ENCODE measurements at regions not wholly inside any gene's neighbourhood (a gene's known extent, or its start where the extent isn't known, plus 50 kb on each side); places are given as distances from the start of the nearest gene placed in this dataset.

DNA sequence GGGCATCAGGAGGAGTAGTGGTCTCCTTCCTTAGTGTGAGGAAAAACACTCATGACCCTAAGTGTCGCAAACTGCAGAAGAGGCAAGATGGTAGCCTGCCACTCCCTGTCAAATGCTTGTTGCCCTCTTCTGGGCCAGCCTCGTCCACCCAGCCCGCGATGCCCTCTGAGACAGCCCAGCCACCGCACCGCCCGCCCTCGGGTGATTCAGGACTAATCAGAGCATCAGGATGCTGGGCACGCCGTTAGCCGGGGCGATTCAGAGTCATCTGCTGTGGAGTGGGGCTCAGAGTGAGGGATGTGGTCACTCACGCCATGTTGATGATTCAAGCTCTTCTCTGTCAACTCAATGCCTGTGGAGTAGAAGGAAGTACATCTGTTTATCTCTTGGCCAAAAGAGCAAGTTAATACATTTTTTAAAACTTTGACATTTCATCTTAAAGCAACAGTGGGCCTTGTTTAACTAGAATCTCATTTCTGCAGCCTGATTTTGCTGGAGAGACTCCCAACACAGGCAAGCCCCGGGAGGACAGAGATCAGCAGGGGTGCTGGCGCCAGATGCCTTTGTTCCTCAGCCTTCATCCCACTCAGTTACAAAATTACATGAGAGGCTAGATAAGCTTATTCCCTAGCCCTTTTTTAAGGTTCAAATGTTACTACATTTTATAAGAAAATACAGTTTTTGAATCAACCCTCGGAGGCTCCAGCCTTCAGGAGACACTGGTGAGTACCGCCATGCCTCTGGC lies 79.0 kb downstream of the TMEM18 start:
- TF ChIP-seq, protein P1, sequence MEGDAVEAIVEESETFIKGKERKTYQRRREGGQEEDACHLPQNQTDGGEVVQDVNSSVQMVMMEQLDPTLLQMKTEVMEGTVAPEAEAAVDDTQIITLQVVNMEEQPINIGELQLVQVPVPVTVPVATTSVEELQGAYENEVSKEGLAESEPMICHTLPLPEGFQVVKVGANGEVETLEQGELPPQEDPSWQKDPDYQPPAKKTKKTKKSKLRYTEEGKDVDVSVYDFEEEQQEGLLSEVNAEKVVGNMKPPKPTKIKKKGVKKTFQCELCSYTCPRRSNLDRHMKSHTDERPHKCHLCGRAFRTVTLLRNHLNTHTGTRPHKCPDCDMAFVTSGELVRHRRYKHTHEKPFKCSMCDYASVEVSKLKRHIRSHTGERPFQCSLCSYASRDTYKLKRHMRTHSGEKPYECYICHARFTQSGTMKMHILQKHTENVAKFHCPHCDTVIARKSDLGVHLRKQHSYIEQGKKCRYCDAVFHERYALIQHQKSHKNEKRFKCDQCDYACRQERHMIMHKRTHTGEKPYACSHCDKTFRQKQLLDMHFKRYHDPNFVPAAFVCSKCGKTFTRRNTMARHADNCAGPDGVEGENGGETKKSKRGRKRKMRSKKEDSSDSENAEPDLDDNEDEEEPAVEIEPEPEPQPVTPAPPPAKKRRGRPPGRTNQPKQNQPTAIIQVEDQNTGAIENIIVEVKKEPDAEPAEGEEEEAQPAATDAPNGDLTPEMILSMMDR (IDR thresholded peaks at IDR 0.05), result no peak
- TF ChIP-seq POLR2A (IDR thresholded peaks at IDR 0.05), result no peak

Data from thyroid gland (tissue), 4 donors.